K562 (cell line): ENCODE measurements at regions not wholly inside any gene's neighbourhood (a gene's known extent, or its start where the extent isn't known, plus 50 kb on each side); places are given as distances from the start of the nearest gene placed in this dataset.

Source experiments
- ATAC-seq: fragments of 200-7000 bp; cut with Tn5 transposase; 3 replicates; pipeline ENCODE4 v1.9.1; 2020; ENCODE audit warnings: moderate library complexity
- BruUV-seq: library from RNA; stranded (reverse); fragments of 400-500 nt; replicated peaks from 2 replicates; lab custom pipeline; 2021; lab: Mats Ljungman, UMichigan
- CTCF ChIA-PET: fragments of 300-600 bp; formaldehyde crosslinking; extraction: SDS; loops from one replicate; lab custom pipeline; 2021; ENCODE audit warnings: low intra/inter-chr PET ratio; lab: Yijun Ruan, JAX
- POLR2A ChIA-PET: fragments of 300-600, 350-650 bp; sonication (Branson Sonifier 250); formaldehyde crosslinking; extraction: SDS; loops from one replicate; lab custom pipeline; 2021; ENCODE audit warnings: antibody characterized with exemption, inconsistent platforms; lab: Yijun Ruan, JAX
- DNase-seq, 4 experiments: peaks; one replicate each; pipeline versions ENCODE4 v3.0.0 to v3.0.0-alpha.2; 2011 to 2018; ENCODE audit warnings: low spot score in 3 of 4, mixed read lengths in 3 of 4; ENCODE audit errors: extremely low read depth in 1 of 4
- FAIRE-seq: peaks from 2 replicates; lab custom pipeline; 2011; peaks lifted over from hg19 to GRCh38; lab: Jason Lieb, UNC
- H2AFZ ChIP-seq: 2 replicates; pipeline ENCODE4 v1.6.0; 2011; ENCODE audit warnings: low read depth, low read length, control low read depth, inconsistent platforms
- H3K27ac ChIP-seq: fragments of 200-600 bp; 3 replicates; pipeline ENCODE4 v1.8.0; 2011; ENCODE audit warnings: low read depth, mild to moderate bottlenecking, control low read depth, inconsistent platforms, low read length, moderate library complexity, mixed read lengths; ENCODE audit errors: extremely low read depth
- H3K27me3 ChIP-seq, 2 experiments: fragments of 300-600 bp in 1 of 2; 2 replicates in 1 of 2; 3 replicates in 1 of 2; pipeline versions ENCODE4 v1.6.0 to v1.8.0; 2011; ENCODE audit warnings: inconsistent platforms in 2 of 2, low read length in 2 of 2, mild to moderate bottlenecking in 1 of 2, mixed read lengths in 1 of 2, moderate library complexity in 1 of 2; ENCODE audit not compliant: control insufficient read depth in 2 of 2, insufficient read depth in 2 of 2
- H3K36me3 ChIP-seq: fragments of 300-600 bp; 3 replicates; pipeline ENCODE4 v1.8.0; 2011; ENCODE audit warnings: mild to moderate bottlenecking, low read length, inconsistent platforms; ENCODE audit not compliant: control insufficient read depth, insufficient read depth
- H3K4me1 ChIP-seq, 2 experiments: fragments of 200-600 bp in 1 of 2; replicated peaks in 1 of 2; 2 replicates in 1 of 2; 3 replicates in 1 of 2; pipeline versions ENCODE4 v1.5.1 to v1.8.0; 2011; ENCODE audit warnings: inconsistent platforms in 2 of 2, low read length in 2 of 2, mild to moderate bottlenecking in 1 of 2, mixed read lengths in 1 of 2, moderate library complexity in 1 of 2; ENCODE audit not compliant: control insufficient read depth in 2 of 2, insufficient read depth in 2 of 2
- H3K4me2 ChIP-seq: 2 replicates; pipeline ENCODE4 v1.6.1; 2011; ENCODE audit warnings: low read length, control low read depth, inconsistent platforms, mixed read lengths; ENCODE audit not compliant: insufficient read depth
- H3K4me3 ChIP-seq: fragments of 200-600 bp; sonication (generic), shearing (Covaris generic); 2 replicates; pipeline ENCODE4 v1.5.1; 2016; ENCODE audit warnings: control low read depth, inconsistent platforms
- H3K79me2 ChIP-seq: fragments of 200-600 bp; 3 replicates; pipeline ENCODE4 v1.8.0; 2011; ENCODE audit warnings: low read length, inconsistent platforms; ENCODE audit not compliant: control insufficient read depth, insufficient read depth
- H3K9ac ChIP-seq, 2 experiments: 2 replicates each; pipeline versions ENCODE4 v1.6.0 to v1.6.1; 2011; ENCODE audit warnings: low read depth in 2 of 2, low read length in 2 of 2, control low read depth in 1 of 2, inconsistent platforms in 1 of 2, mild to moderate bottlenecking in 1 of 2, mixed read lengths in 1 of 2; ENCODE audit not compliant: insufficient read depth in 1 of 2
- H3K9me1 ChIP-seq: one replicate; pipeline ENCODE4 v1.6.0; 2011; ENCODE audit warnings: inconsistent platforms, mild to moderate bottlenecking, low read length, moderate library complexity; ENCODE audit not compliant: control insufficient read depth, insufficient read depth
- H3K9me3 ChIP-seq: replicated peaks from 2 replicates; pipeline ENCODE4 v1.5.1; 2011; ENCODE audit warnings: low read depth, low read length, inconsistent platforms; ENCODE audit not compliant: control insufficient read depth, insufficient read depth
- H4K20me1 ChIP-seq: replicated peaks from 2 replicates; pipeline ENCODE4 v1.6.1; 2011; ENCODE audit warnings: low read length, inconsistent platforms, mixed read lengths; ENCODE audit not compliant: control insufficient read depth, insufficient read depth
- BCL6 ChIP-seq: fragments of 250-450 bp; sonication (Bioruptor Pico); IDR thresholded peaks from 2 replicates; pipeline ENCODE4 v1.4.0; 2020
- CEBPB ChIP-seq: fragments of 450-650 bp; IDR thresholded peaks from 2 replicates; pipeline ENCODE4 v1.6.1; 2016; ENCODE audit warnings: missing genetic modification characterization, missing compliant biosample characterization
- CHCHD3 ChIP-seq: fragments of 250-450 bp; sonication (Bioruptor Pico); IDR thresholded peaks from 2 replicates; pipeline ENCODE4 v2.1.2; 2022; ENCODE audit warnings: mild to moderate bottlenecking
- CTBP1 ChIP-seq: fragments of 450-650 bp; IDR thresholded peaks from 2 replicates; pipeline ENCODE4 v1.6.1; 2016; ENCODE audit warnings: borderline replicate concordance
- EWSR1 ChIP-seq: fragments of 450-650 bp; IDR thresholded peaks from 2 replicates; pipeline ENCODE4 v1.6.1; 2018; ENCODE audit warnings: borderline replicate concordance, mild to moderate bottlenecking, low read depth, moderate library complexity; ENCODE audit not compliant: partially characterized antibody
- FOS ChIP-seq: IDR thresholded peaks from 3 replicates; pipeline ENCODE4 v1.6.1; 2011; ENCODE audit not compliant: insufficient read length; ENCODE audit errors: extremely low read depth
- FOSL1 ChIP-seq: fragments of 200-800 bp; sonication (Bioruptor generic); conservative IDR thresholded peaks from 2 replicates; pipeline ENCODE4 v1.6.1; 2016; ENCODE audit warnings: missing genetic modification characterization, missing compliant biosample characterization
- KLF13 ChIP-seq: fragments of 450-650 bp; IDR thresholded peaks from 2 replicates; pipeline ENCODE4 v1.6.1; 2016; ENCODE audit warnings: missing genetic modification characterization, low read depth, mild to moderate bottlenecking, missing compliant biosample characterization, moderate library complexity, borderline replicate concordance
- RBM22 ChIP-seq: fragments of 200-400 bp; formaldehyde crosslinking; IDR thresholded peaks from 2 replicates; pipeline ENCODE4 v1.6.1; 2018; ENCODE audit warnings: low read length, low read depth; ENCODE audit not compliant: poor library complexity, severe bottlenecking
- ZNF584 ChIP-seq: fragments of 200-800 bp; sonication (Bioruptor generic); IDR thresholded peaks from 2 replicates; pipeline ENCODE4 v1.6.1; 2016; ENCODE audit warnings: low read depth, mild to moderate bottlenecking, missing genetic modification characterization, missing compliant biosample characterization
- WGBS: fragments of 100-300 bp; shearing (Covaris generic); methylation state at CpG from one replicate; pipeline ENCODE4 v1.1.6; 2016; ENCODE audit warnings: low coverage, mixed read lengths; ENCODE audit not compliant: insufficient coverage; ENCODE audit errors: missing lambda C conversion rate; 5-methylcytosine and 5-hydroxymethylcytosine counted together
- in situ Hi-C: fragments of 300-500 bp; cut with MboI; formaldehyde crosslinking; loops from 4 replicates; pipeline ENCODE4 v1.15.0; 2018; ENCODE audit warnings: inconsistent platforms, mixed read lengths
- intact Hi-C: fragments of 100-400 bp; cut with micrococcal nuclease; formaldehyde crosslinking; loops from 2 replicates; pipeline ENCODE4 v1.14.2; 2022
- TF ChIP-seq, protein P1 (sequence below), 3 experiments: IDR thresholded peaks in 2 of 3; conservative IDR thresholded peaks in 1 of 3; 2 replicates each; pipeline ENCODE4 v1.5.1; 2011 to 2012; ENCODE audit warnings: low read length in 3 of 3, mild to moderate bottlenecking in 3 of 3, control low read depth in 2 of 3, improper control_type of control experiment in 1 of 3, inconsistent platforms in 1 of 3, low read depth in 1 of 3, mixed read lengths in 1 of 3, moderate library complexity in 1 of 3; ENCODE audit not compliant: insufficient read depth in 2 of 3
- TF ChIP-seq, protein P2 (sequence below): fragments of 450-650 bp; formaldehyde crosslinking; IDR thresholded peaks from 2 replicates; pipeline ENCODE4 v1.4.0; 2022; ENCODE audit warnings: missing genetic modification characterization

DNA sequence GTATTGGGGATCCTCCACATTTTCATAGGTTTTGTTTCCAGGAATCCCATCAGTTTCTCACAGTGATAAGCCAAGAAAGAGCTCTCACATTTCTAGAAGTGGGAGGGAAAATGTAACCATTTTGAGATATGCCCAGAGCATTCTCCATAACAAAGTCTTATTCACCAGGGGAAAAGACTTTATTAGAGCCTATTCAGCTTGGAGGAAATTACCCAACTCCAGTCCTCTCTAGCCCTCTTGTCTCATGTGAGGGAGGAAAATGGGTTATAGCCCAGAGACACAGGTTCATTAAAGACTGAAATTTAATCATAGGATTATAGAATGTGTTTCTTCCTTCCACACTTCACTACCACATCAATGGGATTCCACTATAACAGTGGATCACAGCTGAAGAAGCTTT, 61.6 kb upstream of the DYNC1I1 start (continued):
- TF ChIP-seq KLF13 = no peak

DNA sequence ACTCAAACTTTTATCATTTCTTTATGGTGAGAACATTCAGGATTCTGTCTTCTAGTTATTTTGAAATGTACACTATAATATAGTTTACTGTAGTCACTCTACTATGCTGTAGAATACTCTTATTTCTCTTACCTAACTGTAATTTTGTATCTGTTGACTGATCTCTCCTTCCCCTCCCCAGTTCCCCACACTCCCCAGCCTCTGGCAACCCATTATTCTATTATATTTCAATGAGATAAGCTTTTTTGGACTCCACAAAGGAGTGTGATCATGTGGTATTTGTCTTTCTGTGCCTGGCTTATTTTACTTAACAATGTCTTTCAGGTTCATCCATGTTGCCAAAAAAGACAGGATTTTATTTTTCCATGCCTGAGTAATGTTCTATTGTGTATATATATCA, 71.4 kb upstream of the DYNC1I1 start:
- H3K27me3 ChIP-seq = no peaks in the 10 kb centered on the region
- no peak overlapping the region for H3K9ac ChIP-seq
- CTCF ChIA-PET = no interaction called here
- no peak overlapping the region for H3K4me2 ChIP-seq
- TF ChIP-seq CHCHD3 (CRISPR knock-in tag) (no peak), FOS (no peak), CTBP1 (no peak), BCL6 (CRISPR knock-in tag) (no peak)
- no peak for ATAC-seq
- POLR2A ChIA-PET = no interaction called here
- H3K9me3 ChIP-seq = no peaks in the 10 kb centered on the region
- no peaks in the 10 kb centered on the region for H3K4me1 ChIP-seq
- intact Hi-C loops = no loop called here
- no peaks in the 10 kb centered on the region for H3K36me3 ChIP-seq
- H4K20me1 ChIP-seq = no peaks in the 10 kb centered on the region
- no peak overlapping the region for H3K27ac ChIP-seq
- in situ Hi-C loops = no loop called here
- H3K4me3 ChIP-seq = no peak overlapping the region
- H2AFZ ChIP-seq = no peak overlapping the region
- H3K79me2 ChIP-seq = no peaks in the 10 kb centered on the region
- DNase-seq = no peak
- no TSS peak for BruUV-seq
- no peak for FAIRE-seq
- H3K9me1 ChIP-seq = no peaks in the 10 kb centered on the region

DNA sequence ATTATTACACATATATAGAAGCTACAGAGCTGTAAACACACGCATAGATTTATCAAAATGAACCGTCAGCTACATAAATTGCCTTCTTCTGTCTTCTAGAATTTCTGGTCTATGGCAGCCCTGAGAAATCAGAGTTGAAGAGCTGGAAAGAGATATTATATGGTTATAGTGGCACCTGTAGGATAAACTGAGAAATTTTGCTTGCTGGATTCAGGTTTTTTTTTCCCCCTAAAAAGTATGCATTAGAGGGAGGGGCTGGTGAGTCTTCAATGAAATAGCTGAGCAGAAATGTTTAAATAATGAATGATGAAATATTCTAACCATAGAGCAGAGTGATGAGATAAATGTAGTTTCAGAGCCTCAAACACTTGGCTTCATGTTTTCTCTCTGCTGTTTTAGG, 78.0 kb upstream of the DYNC1I1 start:
- intact Hi-C loops (no loop called here), in situ Hi-C loops (no loop called here)
- FAIRE-seq = no peak
- BruUV-seq = no TSS peak
- ChIA-PET POLR2A (interaction anchor here (1.1 kb wide), 1 partner anchor 183 kb away, joined by 3 read pairs; no protein-coding TSS in a partner anchor), CTCF (interaction anchor here (5.5 kb wide), 1 partner anchor 167 kb away, joined by 50 read pairs; no protein-coding TSS in a partner anchor)
- Histone ChIP-seq H4K20me1 (no peaks in the 10 kb centered on the region), H3K27ac (no peak overlapping the region), H3K79me2 (no peaks in the 10 kb centered on the region), H3K4me3 (no peak overlapping the region), H3K36me3 (no peaks in the 10 kb centered on the region), H3K4me2 (no peak overlapping the region), H3K4me1 (no peaks in the 10 kb centered on the region), H2AFZ (no peak overlapping the region), H3K9me3 (no peaks in the 10 kb centered on the region), H3K9me1 (no peaks in the 10 kb centered on the region), H3K27me3 (no peaks in the 10 kb centered on the region), H3K9ac (no peak overlapping the region)
- no peak for DNase-seq
- no peak for ATAC-seq
- WGBS = 5% methylated on average over 2 of the region's 2 CpGs
- TF ChIP-seq, protein P1, sequence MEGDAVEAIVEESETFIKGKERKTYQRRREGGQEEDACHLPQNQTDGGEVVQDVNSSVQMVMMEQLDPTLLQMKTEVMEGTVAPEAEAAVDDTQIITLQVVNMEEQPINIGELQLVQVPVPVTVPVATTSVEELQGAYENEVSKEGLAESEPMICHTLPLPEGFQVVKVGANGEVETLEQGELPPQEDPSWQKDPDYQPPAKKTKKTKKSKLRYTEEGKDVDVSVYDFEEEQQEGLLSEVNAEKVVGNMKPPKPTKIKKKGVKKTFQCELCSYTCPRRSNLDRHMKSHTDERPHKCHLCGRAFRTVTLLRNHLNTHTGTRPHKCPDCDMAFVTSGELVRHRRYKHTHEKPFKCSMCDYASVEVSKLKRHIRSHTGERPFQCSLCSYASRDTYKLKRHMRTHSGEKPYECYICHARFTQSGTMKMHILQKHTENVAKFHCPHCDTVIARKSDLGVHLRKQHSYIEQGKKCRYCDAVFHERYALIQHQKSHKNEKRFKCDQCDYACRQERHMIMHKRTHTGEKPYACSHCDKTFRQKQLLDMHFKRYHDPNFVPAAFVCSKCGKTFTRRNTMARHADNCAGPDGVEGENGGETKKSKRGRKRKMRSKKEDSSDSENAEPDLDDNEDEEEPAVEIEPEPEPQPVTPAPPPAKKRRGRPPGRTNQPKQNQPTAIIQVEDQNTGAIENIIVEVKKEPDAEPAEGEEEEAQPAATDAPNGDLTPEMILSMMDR (IDR thresholded peaks at IDR 0.05 in 2 of 3, conservative IDR thresholded peaks at IDR 0.05 in 1 of 3; ENCODE audit: insufficient read depth in 2 of 3, low read depth in 1 of 3, low read length in 3 of 3) = 0 out of 6 replicates have a peak, but pooled peaks of 1 of the 3 experiments have one; percentile 9
- 0 out of 2 replicates have a peak, but pooled peaks have one; percentile 0 for TF ChIP-seq CEBPB
- peak; percentile 54; the same call in 1 of the 2 replicates for TF ChIP-seq ZNF584 (CRISPR knock-in tag)
- TF ChIP-seq EWSR1 = no peak
- TF ChIP-seq RBM22 = no peak
- TF ChIP-seq, protein P2, sequence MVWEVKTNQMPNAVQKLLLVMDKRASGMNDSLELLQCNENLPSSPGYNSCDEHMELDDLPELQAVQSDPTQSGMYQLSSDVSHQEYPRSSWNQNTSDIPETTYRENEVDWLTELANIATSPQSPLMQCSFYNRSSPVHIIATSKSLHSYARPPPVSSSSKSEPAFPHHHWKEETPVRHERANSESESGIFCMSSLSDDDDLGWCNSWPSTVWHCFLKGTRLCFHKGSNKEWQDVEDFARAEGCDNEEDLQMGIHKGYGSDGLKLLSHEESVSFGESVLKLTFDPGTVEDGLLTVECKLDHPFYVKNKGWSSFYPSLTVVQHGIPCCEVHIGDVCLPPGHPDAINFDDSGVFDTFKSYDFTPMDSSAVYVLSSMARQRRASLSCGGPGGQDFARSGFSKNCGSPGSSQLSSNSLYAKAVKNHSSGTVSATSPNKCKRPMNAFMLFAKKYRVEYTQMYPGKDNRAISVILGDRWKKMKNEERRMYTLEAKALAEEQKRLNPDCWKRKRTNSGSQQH (CRISPR knock-in tag) = no peak
- 0 out of 2 replicates have a peak, but pooled peaks have one; percentile 5 for TF ChIP-seq FOSL1 (tag)
